Keratinocyte (primary cell): ENCODE measurements at regions not wholly inside any gene's neighbourhood (a gene's known extent, or its start where the extent isn't known, plus 50 kb on each side); places are given as distances from the start of the nearest gene placed in this dataset.

Source experiments
- DNase-seq: peaks from one replicate; pipeline ENCODE4 v3.0.0-alpha.2; 2011; ENCODE audit warnings: low read depth, missing footprints, low spot score
- FAIRE-seq: peaks from 2 replicates; lab custom pipeline; 2011; peaks lifted over from hg19 to GRCh38; lab: Jason Lieb, UNC
- H2AFZ ChIP-seq: 2 replicates; pipeline ENCODE4 v1.6.0; 2012; ENCODE audit warnings: low read length, control low read depth, inconsistent platforms; ENCODE audit not compliant: control insufficient read depth
- H3K27ac ChIP-seq: 2 replicates; pipeline ENCODE4 v1.5.1; 2011; ENCODE audit warnings: low read length; ENCODE audit not compliant: control insufficient read depth, insufficient read depth
- H3K27me3 ChIP-seq: 3 replicates; pipeline ENCODE4 v1.6.0; 2011; ENCODE audit warnings: low read length; ENCODE audit not compliant: control insufficient read depth, insufficient read depth; ENCODE audit errors: extremely low read depth
- H3K36me3 ChIP-seq, 2 experiments: 2 replicates in 1 of 2; 3 replicates in 1 of 2; pipeline ENCODE4 v1.5.1; 2011; ENCODE audit warnings: low read length in 2 of 2, mild to moderate bottlenecking in 1 of 2; ENCODE audit not compliant: control insufficient read depth in 2 of 2, insufficient read depth in 2 of 2; ENCODE audit errors: extremely low read depth in 1 of 2
- H3K4me1 ChIP-seq: 3 replicates; pipeline ENCODE4 v1.5.1; 2011; ENCODE audit warnings: low read length; ENCODE audit not compliant: control insufficient read depth, insufficient read depth; ENCODE audit errors: extremely low read depth
- H3K4me2 ChIP-seq: 3 replicates; pipeline ENCODE4 v1.6.0; 2011; ENCODE audit warnings: low read depth, low read length; ENCODE audit not compliant: control insufficient read depth, insufficient read depth; ENCODE audit errors: extremely low read depth
- H3K4me3 ChIP-seq, 3 experiments: fragments of 200-600 bp in 1 of 3; sonication (generic) in 1 of 3; 2 replicates in 2 of 3; 3 replicates in 1 of 3; pipeline ENCODE4 v1.5.1; 2011 to 2016; ENCODE audit warnings: low read length in 3 of 3, mild to moderate bottlenecking in 3 of 3, control low read depth in 2 of 3, inconsistent platforms in 1 of 3, low read depth in 1 of 3, mixed read lengths in 1 of 3, mixed run types in 1 of 3, moderate library complexity in 1 of 3; ENCODE audit not compliant: control insufficient read depth in 2 of 3, insufficient read depth in 2 of 3; ENCODE audit errors: extremely low read depth in 1 of 3
- H3K79me2 ChIP-seq: 2 replicates; pipeline ENCODE4 v1.6.0; 2012; ENCODE audit warnings: low read length; ENCODE audit not compliant: control insufficient read depth, insufficient read depth
- H3K9ac ChIP-seq: 3 replicates; pipeline ENCODE4 v1.6.0; 2011; ENCODE audit warnings: low read length; ENCODE audit not compliant: control insufficient read depth, insufficient read depth; ENCODE audit errors: extremely low read depth
- H3K9me1 ChIP-seq: 3 replicates; pipeline ENCODE4 v1.6.0; 2011; ENCODE audit warnings: low read length; ENCODE audit not compliant: control insufficient read depth, insufficient read depth; ENCODE audit errors: extremely low read depth
- H3K9me3 ChIP-seq: 2 replicates; pipeline ENCODE4 v1.5.1; 2012; ENCODE audit warnings: low read depth, low read length; ENCODE audit not compliant: control insufficient read depth
- H4K20me1 ChIP-seq: 3 replicates; pipeline ENCODE4 v1.6.0; 2011; ENCODE audit warnings: low read length; ENCODE audit not compliant: control insufficient read depth, insufficient read depth; ENCODE audit errors: extremely low read depth
- EZH2 ChIP-seq: IDR thresholded peaks from one replicate; pipeline ENCODE4 v1.6.1; 2012; ENCODE audit warnings: inconsistent platforms, mild to moderate bottlenecking, low read length, moderate library complexity
- dilution Hi-C: fragments of 300-500 bp; cut with MboI; formaldehyde crosslinking; loops from one replicate; pipeline ENCODE4 v1.7.0; 2020; ENCODE audit warnings: low sequenced_read_pairs; ENCODE audit not compliant: extremely low pct_ligation_motif_present
- TF ChIP-seq, protein P1 (sequence below), 3 experiments: IDR thresholded peaks in 1 of 3; conservative IDR thresholded peaks in 1 of 3; optimal IDR thresholded peaks in 1 of 3; 2 replicates in 2 of 3; 3 replicates in 1 of 3; pipeline versions ENCODE3 to v1.5.1; 2011; ENCODE audit warnings: low read length in 3 of 3, mild to moderate bottlenecking in 3 of 3, moderate library complexity in 2 of 3, control low read depth in 1 of 3, inconsistent platforms in 1 of 3; ENCODE audit not compliant: insufficient read depth in 2 of 3; ENCODE audit errors: extremely low read depth in 1 of 3

DNA sequence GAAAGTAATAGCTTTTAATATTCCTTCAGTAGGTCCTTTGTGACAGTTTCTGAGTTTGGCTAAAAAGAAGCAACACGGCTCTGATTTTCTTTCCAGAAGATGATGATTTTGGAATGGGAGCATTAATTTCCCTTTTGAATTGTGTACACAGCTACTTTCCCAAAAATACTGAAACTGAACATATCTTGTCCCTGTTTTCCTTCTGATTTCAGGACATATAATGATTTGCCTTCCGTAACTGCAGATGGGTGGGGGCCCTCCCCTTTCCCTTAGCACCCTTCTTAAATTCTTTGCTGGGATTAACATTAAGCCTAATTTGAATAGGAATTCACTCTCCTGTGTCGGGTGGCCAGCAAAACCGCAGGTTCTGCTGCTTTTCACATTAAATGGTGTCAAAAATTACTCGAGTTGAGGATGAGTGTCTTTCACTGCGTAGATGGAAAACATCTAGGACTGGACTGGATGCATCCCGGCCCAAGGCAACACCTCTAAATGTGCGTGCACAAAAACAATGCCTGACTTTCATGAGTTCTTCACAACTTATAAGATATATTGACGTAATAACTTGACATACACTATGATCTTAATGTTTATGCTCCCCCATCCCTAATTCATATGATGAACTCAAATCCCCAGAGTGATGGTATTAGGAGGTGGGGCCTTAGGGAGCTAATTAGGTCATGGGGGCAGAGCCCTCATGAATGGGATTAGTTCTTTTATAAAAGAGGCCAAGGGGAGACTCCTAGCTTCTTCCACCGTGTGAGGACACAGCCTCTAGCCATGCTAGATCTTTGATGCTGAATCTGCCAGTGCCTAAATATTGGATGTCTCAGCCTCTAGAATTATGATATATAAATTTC lies 158.1 kb downstream of the AEBP2 start:
- no peaks in the 10 kb centered on the region for H3K4me1 ChIP-seq
- no peaks in the 10 kb centered on the region for H3K36me3 ChIP-seq
- dilution Hi-C loops = no loop called here
- H3K27me3 ChIP-seq = no peaks in the 10 kb centered on the region
- no peaks in the 10 kb centered on the region for H3K9me1 ChIP-seq
- no peak overlapping the region for H3K9ac ChIP-seq
- H3K79me2 ChIP-seq = no peaks in the 10 kb centered on the region
- no peak overlapping the region for H3K27ac ChIP-seq
- H4K20me1 ChIP-seq = no peaks in the 10 kb centered on the region
- H2AFZ ChIP-seq = no peak overlapping the region
- no peak for TF ChIP-seq EZH2
- TF ChIP-seq, protein P1, sequence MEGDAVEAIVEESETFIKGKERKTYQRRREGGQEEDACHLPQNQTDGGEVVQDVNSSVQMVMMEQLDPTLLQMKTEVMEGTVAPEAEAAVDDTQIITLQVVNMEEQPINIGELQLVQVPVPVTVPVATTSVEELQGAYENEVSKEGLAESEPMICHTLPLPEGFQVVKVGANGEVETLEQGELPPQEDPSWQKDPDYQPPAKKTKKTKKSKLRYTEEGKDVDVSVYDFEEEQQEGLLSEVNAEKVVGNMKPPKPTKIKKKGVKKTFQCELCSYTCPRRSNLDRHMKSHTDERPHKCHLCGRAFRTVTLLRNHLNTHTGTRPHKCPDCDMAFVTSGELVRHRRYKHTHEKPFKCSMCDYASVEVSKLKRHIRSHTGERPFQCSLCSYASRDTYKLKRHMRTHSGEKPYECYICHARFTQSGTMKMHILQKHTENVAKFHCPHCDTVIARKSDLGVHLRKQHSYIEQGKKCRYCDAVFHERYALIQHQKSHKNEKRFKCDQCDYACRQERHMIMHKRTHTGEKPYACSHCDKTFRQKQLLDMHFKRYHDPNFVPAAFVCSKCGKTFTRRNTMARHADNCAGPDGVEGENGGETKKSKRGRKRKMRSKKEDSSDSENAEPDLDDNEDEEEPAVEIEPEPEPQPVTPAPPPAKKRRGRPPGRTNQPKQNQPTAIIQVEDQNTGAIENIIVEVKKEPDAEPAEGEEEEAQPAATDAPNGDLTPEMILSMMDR (optimal IDR thresholded peaks at IDR 0.05 in 1 of 3, IDR thresholded peaks at IDR 0.05 in 1 of 3, conservative IDR thresholded peaks at IDR 0.05 in 1 of 3; ENCODE audit: extremely low read depth in 1 of 3, insufficient read depth in 2 of 3, low read length in 3 of 3) = no peak
- H3K4me3 ChIP-seq = no peak overlapping the region
- DNase-seq (no peak), FAIRE-seq (no peak)
- no peaks in the 10 kb centered on the region for H3K9me3 ChIP-seq
- H3K4me2 ChIP-seq = no peak overlapping the region

DNA sequence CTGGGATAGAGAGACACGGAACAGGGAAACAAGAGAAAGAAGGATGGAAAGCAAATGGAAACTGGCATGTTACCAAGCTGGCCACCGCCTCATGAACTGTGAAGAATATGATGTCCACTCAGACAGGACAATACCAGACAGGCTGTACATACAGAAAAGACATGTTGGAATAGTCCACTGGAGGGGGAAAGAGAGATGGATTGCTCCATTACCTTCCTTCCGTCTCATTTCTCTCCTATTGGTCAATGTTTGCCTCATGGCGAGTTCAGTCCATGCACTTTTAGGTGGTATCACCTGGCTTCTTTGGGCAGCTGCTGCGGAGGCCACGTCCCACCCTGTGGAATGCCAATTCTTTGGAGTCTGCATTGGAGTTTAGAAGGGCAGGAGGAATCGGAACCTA lies 166.4 kb downstream of the AEBP2 start:
- Histone ChIP-seq H3K4me1 (no peaks in the 10 kb centered on the region), H3K9me1 (no peaks in the 10 kb centered on the region), H3K27ac (no peak overlapping the region), H3K36me3 (no peaks in the 10 kb centered on the region), H3K4me3 (no peak overlapping the region), H3K9ac (no peak overlapping the region), H3K27me3 (no peaks in the 10 kb centered on the region), H3K9me3 (no peaks in the 10 kb centered on the region), H3K79me2 (no peaks in the 10 kb centered on the region), H2AFZ (no peak overlapping the region), H4K20me1 (no peaks in the 10 kb centered on the region), H3K4me2 (no peak overlapping the region)
- dilution Hi-C loops = no loop called here
- FAIRE-seq (no peak), DNase-seq (no peak)
- TF ChIP-seq, protein P1 (optimal IDR thresholded peaks at IDR 0.05 in 1 of 3, IDR thresholded peaks at IDR 0.05 in 1 of 3, conservative IDR thresholded peaks at IDR 0.05 in 1 of 3; ENCODE audit: extremely low read depth in 1 of 3, insufficient read depth in 2 of 3, low read length in 3 of 3) = no peak
- TF ChIP-seq EZH2 = no peak
